Stimulated activated CD8-positive, alpha-beta memory T cell treated with anti-CD3 and anti-CD28 coated beads, Interleukin-4, amount 100 ng/mL, for 4 hours (primary cell): ENCODE measurements at regions not wholly inside any gene's neighbourhood (a gene's known extent, or its start where the extent isn't known, plus 50 kb on each side); places are given as distances from the start of the nearest gene placed in this dataset.

Experiments used
- DNase-seq, 2 donors: peaks; one replicate each; pipeline ENCODE4 v3.0.0-alpha.2; 2020; ENCODE audit warnings: low read depth in 2 of 2, low spot score in 1 of 2

DNA sequence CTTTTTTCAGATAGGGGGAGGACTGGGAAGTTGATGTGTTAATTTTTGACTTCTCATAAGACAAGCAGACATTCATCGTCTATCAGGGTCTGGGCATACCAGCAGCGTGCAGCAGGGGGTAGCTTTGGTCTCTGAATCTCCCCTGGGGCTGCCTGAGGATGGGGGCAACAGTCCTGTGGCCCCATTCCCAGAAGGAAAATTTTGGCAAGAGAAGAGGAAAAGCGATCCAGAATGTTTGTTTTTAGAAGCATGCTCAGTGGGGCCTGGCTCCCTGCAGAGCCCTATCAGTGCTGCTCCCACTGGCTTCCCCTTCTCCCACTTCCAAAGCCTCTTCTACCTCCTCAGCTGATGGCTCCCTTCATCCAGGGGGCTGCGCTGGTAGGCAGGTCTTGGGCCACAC lies 194.8 kb upstream of the IL12B start:
- DNase-seq, result no peak

DNA sequence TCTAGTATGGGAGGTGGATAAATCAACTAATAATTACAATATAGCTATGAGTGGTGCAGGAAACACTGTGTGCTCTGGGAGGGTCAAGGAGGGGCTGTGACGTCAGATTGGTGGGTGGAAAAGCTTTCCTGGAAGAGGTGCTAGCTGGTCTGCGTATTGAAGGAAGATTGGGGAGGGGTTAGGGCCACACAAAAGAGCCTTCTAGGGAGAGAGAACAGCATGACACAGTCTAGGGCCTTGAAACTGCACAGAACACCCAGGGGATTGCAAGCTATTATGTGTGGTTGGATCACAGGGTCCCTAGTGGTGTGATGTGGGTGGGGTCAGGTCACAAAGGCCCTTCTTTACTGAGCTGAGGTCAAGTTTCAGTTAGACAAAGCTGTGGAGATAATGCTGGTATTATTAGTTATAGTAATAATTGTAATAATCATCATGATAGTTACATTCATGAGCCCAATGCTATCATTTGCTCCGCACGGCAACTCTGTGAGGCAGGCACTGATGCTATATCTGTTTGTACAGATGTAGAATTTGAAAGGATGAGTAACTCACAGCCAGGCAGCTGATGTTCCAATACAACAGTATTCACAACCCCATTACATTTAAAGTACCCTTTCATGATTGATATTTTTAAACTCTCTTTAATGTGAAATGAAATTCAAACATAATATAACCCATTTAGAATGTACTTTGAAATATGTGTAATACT lies 197.4 kb upstream of the IL12B start:
- DNase-seq, result no peak

DNA sequence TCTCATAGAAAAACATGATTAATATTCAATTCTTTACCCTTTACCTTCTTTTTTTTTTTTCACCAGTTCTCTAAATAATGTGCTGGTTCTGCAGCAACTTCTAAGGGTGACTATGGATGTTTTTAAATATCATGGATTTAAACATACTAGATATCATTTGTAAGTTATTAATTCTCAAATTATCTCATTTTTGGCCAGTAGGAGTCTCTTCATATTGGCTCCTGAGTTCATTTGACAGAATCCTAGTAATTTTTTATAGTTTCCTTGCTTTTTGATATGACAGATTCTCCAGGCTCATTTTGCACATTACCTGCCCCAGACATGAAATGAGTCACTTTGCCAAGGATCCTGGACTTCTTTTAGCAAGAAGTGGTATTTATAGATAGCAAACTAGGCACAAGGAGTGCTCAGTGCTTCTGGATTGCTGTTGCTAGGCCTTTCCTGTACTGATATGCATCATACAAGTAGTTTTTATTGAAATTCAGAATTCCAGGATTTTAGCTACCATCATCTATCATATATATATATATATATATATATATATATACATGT lies 201.3 kb upstream of the IL12B start:
- DNase-seq, result no peak

DNA sequence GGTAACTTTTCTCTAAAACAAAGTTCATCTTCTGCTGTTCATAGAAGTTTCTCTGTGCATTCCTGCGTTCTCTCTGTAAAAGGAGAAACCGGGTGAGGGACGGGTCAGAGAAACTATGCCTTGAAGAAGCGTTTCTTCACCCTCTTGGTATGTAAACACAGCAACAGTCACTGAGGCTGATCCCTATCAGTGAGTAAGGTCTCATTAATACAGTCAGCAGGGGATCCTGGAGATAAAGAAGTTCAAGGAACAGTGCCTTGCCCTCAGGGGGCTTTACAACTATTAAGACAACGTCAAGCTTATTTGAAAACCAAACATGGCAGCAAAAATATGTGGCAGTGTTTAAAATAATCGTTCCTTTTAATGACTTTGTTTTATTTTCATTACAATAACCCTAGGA lies 202.9 kb upstream of the IL12B start:
- DNase-seq, result no peak

DNA sequence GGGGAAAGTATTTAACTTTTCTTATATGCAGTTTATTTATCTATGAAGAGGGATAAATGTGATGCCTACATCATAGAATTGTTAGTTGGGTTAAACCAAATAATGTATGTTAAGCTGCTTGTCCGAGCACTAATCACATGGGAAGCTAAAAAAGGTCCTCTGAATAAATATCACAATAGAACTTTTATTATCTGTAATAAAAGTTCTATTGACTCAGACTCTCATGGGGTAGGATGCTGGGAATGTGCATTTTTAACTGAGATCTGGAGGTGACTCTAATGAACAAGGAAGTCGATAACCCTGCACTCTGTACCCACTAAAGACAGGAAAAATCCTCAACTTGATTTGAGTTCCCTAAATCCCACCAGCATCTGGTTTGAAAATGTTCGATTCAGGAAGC lies 205.9 kb upstream of the IL12B start:
- no peak for DNase-seq

DNA sequence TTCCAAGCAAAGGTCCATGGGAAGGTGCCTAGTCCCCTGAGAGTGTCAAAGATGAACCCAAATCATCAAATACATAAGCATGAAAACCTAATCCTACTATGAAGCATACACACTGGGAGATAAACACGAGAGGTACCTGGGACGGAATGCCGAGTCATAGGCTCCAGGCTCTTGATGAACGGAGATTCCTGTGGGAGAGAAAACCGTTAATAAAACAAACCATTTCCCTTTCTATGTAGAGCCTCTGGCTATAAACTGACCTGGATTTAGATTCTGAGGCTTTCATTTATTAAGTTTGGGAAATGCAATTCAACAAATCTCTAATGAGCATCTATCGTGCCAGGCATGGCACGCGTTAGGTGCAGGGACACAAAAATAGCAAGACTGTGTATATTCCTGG lies 206.4 kb upstream of the IL12B start:
- DNase-seq, result no peak

DNA sequence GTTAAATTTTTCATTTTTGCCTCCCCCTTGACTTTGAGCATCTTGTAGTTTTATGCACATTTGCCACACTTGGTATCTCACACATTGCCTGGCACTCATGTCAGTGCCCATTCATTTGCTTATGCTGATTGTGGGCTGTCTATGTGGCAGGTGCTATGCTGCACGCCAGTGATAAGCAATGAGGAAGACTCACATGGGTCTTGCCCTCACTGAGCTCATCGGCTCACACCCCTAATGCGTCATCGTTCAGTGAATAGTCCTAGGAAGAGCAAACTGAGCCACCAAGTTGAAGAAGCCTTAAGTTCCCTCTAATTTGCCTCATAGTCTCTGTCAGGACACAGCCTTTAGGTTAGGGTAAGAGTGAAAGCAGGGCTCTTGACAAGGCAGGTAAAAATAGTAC lies 209.4 kb upstream of the IL12B start:
- DNase-seq, result no peak

DNA sequence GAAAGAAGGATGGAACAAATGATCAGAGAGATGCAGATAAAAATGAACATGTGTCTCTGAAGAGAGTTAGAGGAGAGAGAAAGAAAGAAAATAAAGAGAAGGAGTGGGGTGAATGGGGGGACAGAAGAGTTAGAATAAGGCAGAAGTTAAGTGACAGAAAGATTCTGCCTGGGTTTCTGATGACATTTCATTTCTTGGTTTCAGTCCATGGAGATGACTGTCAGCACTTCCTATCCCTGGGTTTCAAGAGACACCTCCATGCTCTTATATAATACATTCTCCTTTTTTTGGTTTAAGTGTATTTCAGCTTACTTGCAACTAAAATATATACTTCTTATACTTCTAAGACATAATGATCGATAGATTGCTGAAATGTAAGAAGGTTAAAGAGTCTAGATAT lies 213.0 kb upstream of the IL12B start:
- no peak for DNase-seq

DNA sequence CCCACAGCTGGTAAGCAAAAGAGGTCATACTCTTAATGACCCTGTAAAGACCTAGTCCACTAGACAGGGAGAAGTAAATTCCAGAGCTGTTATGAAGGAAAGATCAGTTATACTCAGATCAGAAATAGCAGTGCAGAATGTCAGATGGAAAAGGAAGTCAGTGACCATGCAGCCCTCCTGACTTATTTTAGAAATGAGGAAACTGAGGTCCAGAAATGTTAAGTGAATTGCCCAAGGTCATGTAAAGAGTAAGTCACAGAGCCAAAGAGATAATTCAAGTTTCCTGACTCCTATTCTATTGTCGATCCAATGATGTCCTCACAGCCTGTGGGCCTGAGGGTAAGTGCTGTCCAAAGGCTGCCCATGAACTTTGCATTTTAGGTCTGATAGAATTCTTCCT lies 214.9 kb upstream of the IL12B start:
- no peak for DNase-seq

DNA sequence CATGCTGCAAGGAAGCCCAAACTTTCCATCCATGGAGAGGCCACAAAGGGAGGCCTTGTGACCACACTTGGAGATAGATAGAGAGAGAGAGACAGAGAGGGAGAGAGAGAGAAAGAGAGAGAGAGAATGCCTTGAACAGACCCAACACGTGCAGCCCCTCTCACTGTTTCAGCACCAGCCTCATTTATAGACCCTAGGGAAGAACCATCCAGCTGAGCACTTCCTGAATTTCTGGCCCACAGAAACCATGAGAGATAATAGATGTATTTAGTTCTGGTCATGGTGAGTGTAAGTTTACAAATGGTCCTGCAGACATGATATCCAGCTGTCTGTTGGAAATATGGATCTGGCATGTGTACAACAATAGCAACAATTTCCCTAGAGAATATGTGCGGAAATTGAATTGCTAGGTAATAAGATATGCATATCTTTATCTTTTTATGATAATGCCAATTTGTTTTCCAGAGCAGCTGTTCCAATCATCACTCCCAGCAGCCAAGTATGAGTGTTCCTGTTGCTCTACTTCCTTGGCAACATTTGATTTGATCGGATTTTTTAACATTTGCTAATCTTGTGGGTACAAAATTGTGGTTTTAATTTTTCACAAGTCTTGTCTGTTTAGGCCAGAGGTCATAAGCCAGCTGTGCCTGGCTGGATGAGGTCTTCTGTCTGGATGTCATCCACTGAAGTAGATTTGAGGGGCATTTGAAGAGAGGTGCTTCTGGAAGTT lies 217.3 kb upstream of the IL12B start:
- no peak for DNase-seq

DNA sequence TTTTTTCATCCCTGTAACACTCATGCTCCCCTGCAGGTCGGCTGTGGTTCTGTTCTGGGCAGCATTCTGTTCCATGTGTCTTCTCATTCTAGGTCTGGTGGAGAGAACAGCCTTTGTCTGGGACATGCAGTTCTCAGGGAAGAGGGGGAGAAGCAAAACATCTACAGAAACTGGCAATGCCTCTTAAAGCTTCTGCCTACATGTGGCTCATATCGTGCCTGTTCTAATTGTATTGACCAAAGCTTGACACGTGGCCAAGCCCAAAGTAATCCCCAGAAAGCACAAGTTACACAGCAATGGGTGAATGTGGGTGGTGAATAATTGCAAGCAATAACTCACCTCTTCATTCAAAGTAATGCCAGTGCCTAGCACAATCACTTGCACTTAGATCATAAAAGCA lies 218.2 kb upstream of the IL12B start:
- no peak for DNase-seq

DNA sequence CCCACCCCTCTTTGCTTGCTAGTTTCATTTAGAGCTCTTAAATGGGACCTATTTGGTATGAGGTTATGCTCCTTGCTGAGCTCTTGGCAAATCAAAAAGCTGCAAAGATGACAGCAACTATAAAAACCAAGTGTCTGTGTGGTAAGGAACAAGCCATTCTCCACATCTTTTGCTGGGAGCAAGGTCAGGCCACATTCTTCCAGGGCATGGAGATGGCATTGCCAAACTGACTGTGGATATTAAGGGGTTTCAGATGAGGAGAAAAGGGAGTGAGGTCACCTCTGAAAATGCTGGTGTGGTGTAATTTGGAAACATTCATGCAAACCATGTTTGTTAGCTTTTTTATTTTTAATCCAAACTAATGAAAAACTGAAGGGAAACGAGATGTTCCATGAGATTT lies 218.8 kb upstream of the IL12B start:
- no peak for DNase-seq

DNA sequence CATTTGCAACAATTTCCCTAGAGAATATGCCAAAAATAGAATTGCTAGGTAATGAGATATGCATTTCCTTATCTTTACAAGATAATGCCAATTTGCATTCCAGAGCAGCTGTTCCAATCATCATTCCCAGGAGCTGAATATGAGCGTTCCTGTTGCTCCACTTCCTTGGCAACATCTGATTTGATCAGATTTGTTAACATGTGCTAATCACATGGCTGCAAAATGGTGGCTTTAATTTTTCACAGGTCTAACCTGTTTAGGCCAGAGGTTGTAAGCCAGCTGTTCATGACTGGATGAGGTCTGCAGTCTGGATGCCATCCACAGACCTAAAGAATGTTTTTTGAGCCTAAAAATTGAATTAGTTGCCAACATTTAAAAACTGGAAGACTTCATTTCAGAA lies 220.7 kb upstream of the IL12B start:
- DNase-seq, result no peak

DNA sequence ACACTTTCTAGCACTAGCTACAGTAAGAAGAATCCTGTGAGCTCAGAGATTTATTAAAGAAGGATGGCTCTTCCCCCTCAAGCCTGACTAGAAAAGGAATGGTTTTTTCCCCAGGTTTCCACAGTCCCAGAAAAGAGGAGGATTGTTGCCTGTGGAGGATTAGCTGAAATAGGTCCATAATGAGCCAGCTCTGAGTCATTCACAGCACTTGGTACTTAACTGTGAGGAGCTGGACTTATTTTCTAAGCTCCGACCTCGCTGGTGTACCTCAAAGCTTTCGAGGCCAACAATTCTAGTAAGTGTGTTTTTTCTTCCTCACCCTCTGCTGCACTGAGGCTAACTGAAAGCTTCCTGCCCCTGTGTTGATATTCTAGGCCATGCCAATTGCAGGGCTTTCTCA lies 222.5 kb upstream of the IL12B start:
- DNase-seq, result no peak

DNA sequence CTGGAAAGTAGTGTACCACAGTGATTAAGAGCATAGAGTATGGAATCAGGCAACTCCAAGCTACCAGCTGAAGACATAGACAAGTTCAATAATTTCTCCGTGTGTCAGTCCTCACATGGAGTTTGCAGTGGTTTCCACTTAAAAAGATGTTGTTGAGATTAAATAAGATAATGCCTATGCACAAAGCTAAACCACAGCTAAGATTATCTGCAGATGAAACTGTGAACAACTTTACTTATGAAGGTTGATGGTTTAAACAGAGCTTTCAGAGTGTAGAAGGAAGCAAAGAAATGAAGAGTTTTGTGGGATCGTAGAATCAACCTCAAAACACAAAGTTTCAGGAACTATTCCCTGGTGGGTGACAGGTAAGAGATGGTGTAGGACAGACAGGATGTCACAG lies 223.5 kb upstream of the IL12B start:
- no peak for DNase-seq

DNA sequence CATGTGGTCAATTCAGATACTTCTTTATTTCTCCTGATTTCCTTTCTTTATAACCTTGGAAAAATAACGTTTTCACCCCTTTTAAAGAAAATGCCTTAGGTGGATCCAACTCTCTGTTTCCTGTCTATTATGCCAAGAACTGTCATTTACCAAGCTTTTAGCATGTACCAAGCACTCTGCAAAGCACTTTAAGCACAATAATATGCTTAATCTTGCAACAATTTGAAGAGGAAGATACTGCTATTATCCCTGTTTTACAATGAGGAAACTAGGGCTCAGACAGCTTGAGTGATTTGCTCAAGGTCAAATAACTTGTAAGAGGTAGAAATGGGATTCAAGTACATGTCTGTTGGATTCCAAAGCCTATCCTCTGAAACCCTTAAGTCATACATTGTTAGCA lies 224.8 kb upstream of the IL12B start:
- DNase-seq, result no peak

DNA sequence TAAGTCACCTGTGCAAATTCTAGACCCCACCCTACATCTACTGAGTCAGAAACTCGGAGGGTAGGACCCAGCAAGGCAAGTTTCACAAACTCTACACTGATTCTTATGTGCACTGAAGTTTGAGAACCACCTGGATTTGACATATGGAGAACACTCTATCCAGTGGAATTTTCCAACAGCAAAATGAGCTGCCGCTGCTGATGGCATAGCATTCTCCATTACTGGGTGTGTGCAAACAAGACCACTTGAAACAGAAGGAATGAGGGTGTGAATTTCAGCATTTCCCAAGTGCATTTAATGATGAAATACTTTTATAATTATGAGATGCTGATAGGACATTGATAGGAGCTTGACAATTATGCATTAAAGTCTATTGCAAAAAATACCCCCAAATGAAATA lies 229.1 kb upstream of the IL12B start:
- DNase-seq, result no peak

DNA sequence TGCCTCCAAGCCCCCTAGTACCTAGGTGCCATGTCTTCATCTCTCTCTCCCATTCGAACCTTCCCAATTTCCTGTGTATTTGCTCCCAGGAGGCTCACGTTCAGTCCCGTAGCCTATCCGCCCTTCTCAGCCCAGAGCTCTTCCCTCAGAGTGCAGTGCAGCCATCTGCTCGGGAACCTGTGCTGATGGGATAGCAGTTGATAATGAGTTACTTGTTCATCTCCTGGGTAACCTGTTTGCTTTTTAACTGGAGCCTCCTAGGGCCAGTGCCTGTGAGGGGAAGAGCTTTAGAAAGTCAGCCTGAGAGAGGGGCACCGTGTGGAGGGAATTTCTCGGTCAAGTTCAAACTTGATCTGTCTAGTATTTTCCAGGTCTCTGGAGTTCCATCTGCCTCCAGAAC lies 229.8 kb upstream of the IL12B start:
- no peak for DNase-seq

DNA sequence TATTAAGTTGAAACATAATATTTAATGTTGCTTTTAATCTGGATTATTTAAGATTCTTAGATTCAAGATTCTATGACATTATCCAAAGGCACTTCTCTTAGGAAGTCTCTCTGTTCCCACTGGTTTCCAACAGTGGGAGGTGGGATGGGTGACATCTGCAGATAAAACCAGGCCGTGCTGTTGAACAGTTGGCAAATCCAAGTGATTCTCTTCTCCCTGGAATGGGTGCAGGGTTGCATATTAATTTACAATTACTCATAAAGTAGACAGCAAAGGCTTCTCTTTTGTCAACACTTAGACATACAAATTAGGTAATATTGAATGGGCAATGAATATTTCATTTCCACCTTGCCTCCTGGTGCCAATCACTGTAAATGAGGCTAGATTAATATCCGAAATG lies 233.7 kb upstream of the IL12B start:
- no peak for DNase-seq

DNA sequence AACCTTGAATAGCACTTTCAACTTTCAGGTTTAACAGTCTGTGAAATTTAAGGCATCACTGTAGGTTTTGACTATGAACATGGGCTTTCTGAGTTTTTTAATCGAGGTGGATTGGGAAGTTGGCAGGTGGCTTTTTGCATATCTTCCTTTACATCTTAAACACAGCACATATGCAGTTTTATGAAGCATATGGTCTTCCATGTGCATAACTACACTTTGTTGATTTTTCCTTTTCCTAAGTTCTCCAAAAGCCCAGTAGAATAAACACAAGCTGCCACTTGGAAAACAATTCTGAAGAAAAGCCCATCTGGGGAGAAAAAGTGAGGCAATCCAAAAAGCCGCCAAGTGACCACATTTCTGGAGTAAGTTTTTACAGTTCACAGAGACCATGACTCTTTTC lies 236.5 kb upstream of the IL12B start:
- no peak for DNase-seq

DNA sequence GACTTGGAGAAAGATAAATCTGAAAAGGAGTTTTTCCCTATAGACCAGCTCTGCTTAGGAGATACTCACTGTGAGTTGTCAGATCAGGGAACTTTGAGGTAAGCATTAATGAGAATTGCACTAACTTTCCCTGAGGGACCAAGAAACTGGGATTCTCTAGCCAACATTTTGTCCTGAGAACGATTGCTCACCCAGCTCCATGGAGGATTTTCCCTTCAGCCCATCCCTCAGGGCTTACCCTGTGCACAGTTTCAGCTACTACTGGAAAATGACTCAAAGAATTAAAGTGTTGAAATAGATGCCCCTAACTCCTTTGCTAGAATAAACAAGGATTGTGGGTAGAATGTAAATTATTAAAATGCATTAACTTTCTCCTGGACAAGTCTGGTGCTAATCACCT lies 237.2 kb upstream of the IL12B start:
- DNase-seq, result no peak

DNA sequence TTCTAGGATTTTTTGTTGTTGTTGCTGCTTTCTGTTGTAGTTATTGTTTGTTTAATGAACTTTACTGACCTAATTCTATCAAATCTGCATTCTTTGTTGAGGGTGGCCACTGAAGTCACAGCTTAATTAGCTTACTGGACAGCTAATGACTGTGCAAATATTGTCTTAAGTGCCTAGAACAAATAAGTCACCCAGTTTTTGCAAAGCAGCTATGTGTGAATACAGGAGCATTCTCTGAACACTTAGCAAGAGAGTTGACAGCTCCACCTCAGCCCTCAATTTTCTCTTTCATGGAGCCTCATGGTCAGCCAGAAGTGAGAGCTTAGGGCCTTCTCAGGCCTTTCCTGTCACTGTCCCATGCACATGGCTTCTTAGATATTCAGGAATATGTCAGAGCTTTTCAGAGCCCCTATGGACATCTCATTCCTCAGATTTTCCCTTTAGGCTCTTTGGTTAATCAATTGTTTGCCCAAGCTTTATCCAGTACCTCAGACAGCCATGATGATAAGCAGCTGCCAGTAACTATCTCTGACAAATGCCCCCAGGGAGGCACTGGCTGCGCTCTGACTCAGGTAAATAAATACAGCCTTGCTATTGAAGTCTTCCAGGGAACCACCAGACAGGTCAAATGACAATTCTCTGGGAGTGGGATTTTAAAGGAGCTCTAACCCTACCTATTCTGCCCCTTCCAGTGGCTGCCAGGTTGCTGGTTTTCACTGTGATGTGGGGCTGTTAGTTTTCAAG lies 241.4 kb upstream of the IL12B start:
- no peak for DNase-seq
